HG03045 (cell line): ENCODE measurements at regions not wholly inside any gene's neighbourhood (a gene's known extent, or its start where the extent isn't known, plus 50 kb on each side); places are given as distances from the start of the nearest gene placed in this dataset.

Experiments used
- ATAC-seq: cut with Tn5 transposase; IDR thresholded peaks from one replicate; pipeline ENCODE4 v1.9.1; 2021; ENCODE audit warnings: mild to moderate bottlenecking, moderate library complexity; ENCODE audit not compliant: unreplicated experiment

DNA sequence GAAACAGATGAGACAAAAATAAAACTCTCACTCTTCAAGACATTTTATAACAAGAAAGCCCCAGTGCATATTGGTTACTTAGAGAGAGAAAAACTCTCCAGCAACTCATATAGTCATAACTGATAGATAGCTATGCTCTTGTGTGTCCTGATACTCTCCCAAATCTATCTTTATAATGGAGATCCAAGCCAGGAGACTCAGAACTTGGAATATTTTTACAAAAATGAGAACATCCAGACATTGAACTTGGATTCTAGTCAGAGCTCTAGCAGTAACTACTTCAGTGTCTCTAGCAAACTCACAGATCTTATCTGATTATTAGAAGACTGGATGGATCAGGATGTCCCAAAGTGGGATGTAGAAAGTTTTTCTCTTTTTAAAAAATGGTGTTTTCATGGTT, 412.7 kb upstream of the BRINP1 start:
- ATAC-seq = no peak

DNA sequence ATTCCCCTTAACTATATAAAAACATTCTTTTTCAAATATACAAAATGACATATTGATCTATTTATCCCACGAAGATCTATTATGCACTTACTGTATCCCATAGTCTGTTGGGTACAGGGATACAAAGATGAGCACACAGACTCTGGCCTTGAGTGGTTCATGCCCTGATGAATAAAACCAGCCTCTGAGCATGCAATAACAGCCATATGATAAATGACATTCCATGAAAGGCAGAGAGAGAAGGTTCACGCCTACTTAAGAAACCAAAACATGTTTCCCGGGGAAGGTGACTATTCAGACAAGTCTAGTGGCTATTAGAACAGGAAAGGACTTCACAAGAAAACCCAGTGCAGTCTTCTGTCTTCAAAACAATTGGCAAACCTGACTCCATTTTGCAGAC, 406.2 kb upstream of the BRINP1 start:
- no peak for ATAC-seq

DNA sequence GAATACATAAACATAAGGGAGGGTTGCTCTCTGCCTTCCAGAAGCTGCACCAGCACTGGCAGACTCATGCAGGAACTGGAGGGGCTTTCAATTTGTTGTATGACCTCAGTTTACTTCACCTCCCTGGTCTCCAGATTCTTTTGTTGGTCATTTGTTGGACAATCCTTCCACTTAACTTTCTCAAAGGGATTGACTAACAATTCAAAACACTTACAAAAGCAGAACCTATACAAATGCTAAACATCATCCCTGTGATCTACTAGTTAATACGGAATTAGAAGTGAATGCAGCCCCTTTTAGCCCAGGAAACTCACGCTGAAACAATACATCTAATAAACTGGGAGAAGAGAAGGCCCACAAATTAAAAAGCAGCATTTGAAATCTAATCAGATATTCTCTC, 404.6 kb upstream of the BRINP1 start:
- ATAC-seq = no peak

DNA sequence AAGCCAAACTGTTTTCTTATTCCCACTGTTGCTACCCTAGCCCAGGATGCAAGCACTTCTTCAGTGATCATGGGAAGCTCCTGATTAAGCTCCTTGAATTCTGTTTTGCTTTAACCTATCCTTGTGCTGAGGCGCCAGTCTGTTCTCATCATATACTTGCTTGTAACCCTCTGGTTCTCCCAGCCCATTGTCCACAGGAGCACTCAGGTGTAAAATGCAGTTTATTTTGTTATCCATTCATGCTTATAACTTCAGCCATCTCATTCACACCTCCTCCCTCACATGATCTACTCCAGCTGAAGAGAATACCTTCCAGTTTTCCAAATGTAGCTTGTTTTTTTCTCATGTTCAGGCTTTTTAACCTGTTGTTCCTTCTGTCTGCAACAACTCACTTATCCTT, 402.1 kb upstream of the BRINP1 start:
- ATAC-seq = no peak

DNA sequence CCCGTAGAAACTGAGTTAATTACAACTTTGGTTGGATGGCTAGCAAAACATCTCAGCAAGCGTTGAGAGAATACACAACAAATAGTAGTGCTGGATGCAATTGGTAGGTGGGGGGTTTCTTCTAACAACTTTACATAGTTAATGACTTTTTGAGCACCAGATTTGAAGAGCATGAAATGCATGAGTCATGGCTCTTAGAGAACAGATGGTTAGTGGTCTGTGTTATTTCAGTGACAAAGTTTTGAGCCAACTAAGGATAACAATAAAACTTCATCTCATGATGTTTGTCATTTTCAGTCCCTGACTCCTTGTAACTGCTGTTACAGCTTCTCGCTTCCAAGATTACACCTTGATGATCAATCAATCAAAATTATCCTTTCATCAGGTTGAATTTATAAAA, 399.0 kb upstream of the BRINP1 start:
- ATAC-seq = no peak

DNA sequence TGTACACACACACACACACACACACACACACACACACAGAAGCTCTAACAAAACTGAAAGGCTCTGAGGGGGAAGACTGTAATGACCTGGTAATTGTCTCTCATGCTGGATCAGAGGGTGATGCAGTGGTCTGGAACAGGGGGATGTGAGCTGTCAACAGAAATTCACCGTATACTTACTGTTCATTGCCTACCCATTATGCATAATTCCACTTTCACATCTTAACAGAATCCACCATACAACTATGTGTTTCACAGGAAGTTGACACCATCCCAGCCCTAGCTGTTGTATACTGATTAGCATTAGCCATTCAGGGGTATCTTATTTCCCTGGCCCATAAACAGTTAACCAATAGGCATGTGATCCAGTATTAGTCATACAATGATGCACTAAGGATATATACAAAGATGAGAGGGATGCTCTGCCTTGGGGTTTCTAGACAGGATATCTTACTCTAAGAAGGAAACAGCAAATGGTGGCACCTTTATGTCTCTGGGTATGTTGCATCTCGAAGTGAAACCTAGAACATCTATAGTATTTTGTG, 396.5 kb upstream of the BRINP1 start:
- ATAC-seq = no peak

DNA sequence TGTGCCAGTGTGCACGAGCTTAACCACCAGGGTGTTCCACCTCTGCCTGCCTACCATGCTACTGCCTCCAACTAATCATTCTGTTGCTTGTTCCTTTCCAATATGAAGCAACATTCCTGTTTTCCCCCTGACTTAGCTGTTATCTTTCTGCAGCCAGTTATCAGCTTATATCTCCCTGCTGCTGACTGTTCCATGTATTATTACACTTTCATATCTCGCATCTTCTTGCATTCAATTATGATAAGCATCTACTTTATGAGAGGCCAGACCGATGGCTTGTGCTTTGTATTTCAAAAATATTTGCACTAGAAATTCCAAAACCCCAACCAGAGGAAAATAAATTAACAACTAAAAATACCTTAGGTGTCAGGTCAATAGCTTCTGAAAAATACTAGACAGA, 394.0 kb upstream of the BRINP1 start:
- no peak for ATAC-seq

DNA sequence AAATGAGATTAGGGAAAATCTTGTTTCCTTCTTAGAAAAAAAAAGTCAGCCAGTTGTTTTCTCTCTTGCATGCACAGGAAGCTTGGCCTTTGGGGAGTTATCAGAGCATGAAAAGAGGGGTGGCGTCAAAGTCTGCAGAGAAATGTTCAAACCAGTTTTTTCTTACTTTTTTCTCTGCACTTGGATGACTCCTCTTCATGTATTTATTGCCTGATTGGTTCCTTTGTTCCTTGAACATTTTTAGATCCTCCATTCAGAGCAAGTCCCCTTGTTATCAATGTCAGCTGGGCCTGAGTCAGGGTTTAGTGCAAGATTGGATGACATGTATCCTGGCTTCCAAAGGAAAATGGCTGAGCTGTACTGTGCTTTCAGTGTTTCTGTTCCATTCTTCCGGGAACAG, 392.6 kb upstream of the BRINP1 start:
- no peak for ATAC-seq

DNA sequence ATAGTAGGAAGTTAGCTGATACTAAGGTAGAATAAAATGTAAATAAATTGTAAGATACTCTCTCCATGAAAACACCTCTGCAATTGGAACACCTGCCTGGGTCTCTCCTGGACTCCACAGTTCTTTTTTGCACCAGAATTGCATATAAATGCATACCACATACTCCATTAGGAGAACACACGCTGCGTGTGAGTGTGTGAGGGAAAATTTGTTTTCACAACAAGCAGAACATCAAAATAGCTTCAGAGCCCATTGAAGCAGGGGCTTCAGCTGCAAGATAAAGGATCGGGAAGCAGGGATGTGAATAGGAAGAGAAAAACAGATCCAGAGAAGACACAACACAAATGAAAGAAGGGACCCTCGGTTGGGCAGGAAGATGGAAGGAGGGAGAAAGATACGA, 389.8 kb upstream of the BRINP1 start:
- no peak for ATAC-seq

DNA sequence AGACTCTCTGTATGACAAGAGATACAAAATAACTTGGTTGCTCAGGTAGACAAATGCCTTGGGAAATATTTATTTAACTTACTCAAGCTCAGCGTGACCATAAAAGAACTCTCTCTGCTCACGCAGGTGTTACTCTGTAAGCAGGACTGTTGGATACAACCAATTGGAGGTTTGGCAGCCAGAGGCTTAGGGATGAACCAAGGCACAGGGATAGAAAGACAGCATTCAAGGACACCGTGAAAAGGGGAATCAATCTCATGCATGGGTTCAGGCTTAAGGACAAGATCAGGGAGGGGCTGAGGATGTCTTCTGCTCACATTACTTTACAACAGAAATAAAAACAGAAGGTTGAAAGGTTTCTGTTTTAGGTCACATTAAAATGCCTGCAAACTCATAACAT, 389.0 kb upstream of the BRINP1 start:
- ATAC-seq = no peak

DNA sequence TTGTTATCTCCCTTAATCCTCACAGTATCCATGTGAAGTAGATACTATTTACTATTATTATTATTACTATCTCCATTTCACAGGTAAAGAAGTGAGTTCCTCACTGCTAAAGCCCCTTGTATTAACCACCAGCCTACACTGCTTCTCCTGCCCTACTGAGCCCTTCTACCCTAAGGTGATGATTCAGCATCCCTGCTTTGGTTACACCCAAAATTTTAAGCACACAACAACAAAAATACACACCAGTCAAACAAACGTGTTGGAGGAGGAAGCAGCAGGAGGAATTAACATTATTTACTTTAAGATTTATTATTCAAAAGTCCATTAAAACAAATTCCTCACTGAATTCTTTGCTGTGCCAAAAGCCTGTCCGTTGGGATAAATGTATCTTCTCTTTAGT, 370.2 kb upstream of the BRINP1 start:
- ATAC-seq = no peak

DNA sequence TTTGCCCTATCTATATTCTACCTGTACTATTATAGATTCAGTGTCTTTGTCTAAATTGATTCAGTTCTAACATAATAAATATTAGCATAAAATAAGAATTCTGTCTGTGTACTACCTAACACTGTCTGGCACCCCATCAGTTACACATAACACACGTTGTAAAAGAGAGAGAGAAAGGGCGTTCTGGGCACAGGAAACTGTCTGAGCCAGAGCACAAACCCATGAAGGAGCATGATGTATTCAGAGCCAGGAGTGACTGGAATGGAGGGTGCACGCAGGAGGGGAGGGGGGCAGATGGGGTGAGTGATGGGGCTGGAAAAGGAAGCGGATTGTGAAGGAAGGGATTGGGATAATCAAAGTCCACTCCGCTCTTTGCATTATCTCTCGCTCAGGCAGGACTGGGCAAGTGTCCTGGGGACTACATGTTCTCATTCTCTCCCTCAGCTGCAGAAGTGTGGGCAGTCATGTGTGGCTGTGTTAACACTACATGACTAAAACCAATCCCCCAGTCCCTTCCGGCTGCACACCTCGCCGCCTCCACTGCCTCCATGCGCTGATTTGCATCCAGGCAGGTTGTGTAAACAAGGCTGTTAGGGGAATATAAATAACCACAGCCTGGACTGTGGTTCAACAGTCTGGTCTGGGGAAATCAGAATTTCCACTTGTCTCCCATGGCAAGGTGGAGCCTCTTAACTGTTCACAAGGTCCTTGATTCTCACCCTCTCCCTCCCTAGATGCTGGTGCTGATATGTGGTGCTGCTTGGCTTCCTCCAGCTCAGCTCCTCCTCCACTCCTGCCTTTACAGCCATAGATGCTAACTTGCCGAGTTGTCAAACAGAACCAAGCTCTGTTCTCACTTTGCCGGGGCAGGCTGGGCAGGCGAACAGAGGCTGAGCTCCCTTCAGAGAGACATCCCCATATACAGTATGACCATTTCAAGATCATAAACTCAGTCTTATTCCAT, 367.5 kb upstream of the BRINP1 start:
- peak; percentile 96 for ATAC-seq

DNA sequence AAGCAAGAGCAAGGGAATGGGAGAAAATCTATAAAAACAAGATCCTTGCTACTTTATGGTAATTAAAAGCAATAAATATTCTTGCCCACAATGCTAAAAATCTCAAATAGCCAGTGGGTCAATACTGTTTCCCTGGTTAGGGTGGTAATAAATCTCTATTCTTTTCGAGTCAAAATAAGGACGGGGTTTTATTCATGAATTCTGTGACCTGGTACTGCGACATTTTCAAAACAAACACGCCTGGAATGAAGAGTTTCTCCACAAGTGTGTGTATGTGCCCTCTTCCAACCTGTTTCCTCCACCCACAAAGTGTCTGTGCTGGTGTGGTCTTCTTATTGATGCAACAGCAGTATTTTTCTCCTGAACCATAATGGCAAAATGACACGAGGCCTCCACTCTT, 358.8 kb upstream of the BRINP1 start:
- ATAC-seq = no peak

DNA sequence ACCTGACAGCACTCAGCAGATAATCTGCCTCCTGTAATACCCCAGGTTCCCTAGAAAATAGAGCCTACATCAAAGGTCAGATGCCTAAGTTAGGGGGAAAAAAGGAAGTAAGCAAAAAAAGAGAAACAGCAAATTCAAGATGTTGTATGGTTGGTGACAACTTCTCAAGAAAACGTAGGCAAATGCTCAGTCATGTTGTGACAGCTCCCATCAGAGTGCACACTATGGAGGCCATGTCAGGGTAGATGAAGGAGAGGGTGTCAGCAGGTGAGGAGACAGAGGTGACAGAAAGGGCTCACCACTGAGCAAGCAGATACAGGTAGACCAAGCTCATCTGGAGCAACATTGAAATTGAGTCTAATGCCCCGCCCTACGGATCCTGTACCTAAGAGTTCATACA, 356.8 kb upstream of the BRINP1 start:
- ATAC-seq = no peak

DNA sequence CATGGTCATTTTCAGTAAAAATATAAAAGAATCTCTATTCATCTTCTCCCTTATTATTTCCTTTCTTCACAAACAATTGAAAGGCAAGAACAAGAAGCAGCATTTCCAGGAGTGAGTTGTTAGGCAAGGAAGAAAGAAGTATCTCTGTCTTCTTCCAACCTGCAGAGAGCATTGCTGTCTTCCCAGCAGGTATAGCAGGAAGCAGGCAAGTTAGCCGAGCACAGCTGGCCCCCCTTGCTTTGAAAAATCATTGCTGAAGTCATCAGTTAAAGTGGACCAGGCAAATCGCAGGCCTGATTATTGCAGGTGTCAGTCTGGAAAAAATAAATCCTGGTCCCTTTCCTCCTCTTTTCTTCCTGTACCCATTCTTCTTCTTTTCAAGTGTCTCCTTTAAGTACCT, 353.1 kb upstream of the BRINP1 start:
- ATAC-seq = no peak

DNA sequence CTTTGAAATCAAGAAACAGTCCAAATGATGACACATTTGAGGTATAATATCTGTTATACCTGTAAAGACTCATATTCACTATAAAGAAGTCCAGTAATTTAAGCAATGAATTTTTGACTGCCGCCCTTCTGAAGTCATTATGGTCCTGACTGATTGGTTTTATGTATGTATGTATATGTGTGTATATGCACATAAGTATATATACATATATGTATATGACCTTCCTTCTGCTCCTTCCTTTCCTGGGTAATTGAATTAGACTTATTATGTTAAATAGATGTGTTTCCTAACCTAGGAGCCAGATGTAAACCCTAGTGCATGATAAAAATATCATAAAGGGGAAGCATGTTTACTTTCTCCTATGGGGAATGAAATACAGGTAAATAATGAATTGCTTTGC, 343.1 kb upstream of the BRINP1 start:
- ATAC-seq = no peak

DNA sequence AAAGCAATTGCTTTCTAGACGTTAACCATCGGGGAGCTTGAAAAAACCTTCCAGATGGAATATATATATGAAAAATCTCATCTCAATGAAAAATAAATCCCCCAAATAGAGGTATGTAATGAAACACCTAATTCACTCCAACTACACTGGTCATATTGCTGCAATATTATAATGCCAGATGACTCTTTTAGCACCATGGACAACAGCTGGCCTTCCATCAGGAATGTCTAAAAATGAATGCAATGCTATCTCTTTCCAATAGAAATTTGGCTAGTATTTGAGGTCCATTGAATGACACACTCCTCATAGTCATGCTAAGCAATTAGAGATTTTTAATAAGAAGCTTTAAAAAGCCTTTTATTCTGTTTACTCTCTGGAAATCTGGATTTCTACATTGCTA, 340.2 kb upstream of the BRINP1 start:
- no peak for ATAC-seq

DNA sequence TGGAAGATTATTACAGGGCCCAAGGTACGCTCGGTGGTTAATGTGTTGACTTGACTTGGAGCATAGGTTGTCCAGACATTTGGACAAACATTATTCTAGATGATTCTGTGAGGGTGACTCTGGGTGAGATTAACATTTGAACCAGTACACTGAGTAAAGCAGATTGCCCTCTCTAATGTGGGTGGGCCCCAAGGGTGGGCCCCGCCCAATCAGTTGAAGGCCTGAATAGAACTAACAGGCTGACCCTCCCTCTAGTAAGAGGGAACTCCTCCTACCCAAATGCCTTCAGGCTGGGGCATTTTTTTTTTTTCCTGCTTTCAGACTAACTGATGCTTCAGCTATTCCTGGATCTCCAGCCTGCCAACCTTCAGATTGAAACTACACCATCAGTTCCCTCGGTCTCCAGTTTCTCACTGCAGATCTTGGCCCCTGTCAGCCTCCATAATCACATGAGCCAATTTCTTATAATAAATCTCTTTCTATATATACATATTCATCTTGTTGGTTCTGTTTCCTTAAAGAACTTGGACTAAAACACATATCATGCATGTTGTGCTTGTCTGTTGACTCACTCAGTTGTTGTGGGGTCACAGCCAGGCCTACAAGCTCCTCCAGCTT, 338.1 kb upstream of the BRINP1 start:
- no peak for ATAC-seq

DNA sequence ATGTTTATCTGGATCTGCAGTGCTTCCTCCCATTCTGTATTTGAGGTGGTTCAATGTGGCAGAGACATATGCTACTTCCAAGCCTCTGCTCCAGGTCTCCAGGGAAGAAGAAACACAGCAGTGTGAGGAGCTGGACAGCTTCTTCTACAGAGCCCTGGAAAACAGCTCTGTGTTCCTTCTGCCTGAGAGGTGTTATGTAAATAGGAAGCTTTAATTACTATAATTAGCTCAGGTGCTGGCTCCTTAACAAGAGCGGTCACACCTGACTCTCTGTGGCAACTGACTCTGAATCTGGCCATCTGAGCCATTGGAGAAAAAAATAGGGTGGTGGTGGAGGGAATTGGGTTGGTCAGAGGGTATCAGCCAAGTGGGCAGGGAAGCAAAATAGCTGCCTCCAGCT, 332.4 kb upstream of the BRINP1 start:
- ATAC-seq = no peak

DNA sequence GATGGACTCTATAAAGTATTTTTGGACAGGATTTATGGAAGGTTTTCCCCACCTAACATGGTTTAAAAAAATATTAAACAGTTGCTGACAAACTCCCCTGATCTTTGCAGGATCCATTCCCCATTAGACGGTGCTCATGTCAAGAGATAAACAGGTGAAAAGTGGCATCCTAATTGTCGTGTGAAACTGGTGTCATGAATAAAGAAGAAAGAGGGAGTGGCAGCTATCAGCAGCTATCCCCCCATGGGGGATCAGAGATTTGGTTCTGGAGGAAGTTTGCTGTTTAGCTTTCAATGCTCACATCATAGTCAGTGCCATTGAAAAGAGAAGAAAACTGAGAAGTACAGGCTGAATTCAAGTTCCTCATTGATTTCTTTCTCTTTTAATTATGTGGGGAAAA, 329.3 kb upstream of the BRINP1 start:
- ATAC-seq = no peak

DNA sequence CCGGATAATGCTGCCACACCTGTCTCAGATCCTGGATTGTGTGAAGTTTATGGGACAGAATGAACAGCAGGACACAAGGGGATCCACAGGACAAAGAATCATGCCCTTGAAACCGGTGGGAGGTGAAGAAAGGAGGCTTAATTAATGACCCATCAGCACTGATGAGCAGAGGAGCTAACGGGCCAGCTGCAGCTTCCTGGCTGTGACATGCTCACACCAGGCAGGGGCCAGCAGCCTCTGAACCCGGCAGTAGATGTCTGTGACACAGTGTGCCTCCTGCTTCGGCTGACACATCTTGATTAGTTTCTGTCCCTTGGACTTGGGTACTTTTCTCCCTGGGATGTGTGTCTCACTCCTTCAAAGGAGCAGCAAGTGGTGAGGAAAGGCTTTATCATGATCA, 328.8 kb upstream of the BRINP1 start:
- no peak for ATAC-seq

DNA sequence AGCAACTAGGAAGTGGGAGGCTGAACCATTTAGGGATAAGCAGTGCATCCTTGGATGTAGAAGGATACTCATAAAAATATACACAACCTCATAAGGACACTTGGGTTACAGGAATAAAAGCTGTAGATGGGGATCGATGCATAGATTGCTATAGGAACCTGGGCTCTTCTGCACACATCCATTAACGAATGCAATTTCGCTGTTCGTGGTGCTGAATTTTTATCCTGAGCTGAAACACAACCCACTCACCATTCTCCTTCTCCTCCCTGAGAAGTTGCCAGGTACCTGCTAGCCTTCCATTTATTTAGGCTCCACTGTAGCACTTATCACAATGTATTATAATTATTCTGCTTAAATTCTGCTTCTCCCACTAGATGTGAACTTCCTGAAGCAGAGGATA, 320.6 kb upstream of the BRINP1 start:
- no peak for ATAC-seq
